ENCODE measurements at regions not wholly inside any gene's neighbourhood (a gene's known extent, or its start where the extent isn't known, plus 50 kb on each side); places are given as distances from the start of the nearest gene placed in this dataset.

DNA sequence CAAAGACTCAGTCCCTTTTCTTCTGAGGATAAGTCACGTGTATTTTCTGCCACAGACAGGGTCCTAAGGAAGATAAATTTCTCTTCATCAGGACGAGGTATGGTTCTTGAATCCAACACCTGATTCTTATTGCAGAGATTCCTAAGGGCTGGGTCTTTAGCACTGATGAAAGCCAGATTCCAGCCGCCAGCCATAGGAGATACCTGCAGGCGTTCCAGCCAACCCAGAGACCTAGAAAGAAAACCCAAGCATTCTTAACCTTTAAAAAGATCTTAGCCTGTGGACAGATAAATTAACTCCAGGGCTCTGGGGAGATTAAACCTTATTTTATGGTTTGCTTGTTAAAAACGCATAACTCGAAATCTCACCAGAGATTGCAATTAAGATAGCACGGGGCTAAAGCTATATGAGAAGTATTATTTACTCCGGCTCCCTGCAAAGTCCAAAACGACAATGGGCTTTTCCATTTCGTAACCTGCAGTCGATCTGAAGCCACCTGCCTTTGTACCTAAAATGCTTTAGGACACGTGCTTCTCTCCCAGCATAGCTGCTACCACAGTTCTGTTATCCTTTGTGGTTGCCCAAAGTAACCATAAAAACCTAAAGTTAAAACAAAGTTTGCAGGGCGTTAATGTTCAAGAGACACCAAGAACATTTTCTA lies 104.5 kb downstream of the NXPE2 start:
- Histone ChIP-seq H3K36me3 (no peaks in the 10 kb centered on the region), H3K4me1 (no peaks in the 10 kb centered on the region), H3K4me3 (no peak overlapping the region), H3K9me3 (no peaks in the 10 kb centered on the region), H3K27me3 (peaks cover 0 to 4% (median 3%) of the 10 kb centered on the region in 3 donors), H3K27ac (no peak overlapping the region)
- no peak for TF ChIP-seq POLR2A (IDR thresholded peaks at IDR 0.05)
- TF ChIP-seq EP300 (IDR thresholded peaks at IDR 0.05) = no peak
- TF ChIP-seq POLR2AphosphoS5 (IDR thresholded peaks at IDR 0.05) = no peak
- TF ChIP-seq, protein P1, sequence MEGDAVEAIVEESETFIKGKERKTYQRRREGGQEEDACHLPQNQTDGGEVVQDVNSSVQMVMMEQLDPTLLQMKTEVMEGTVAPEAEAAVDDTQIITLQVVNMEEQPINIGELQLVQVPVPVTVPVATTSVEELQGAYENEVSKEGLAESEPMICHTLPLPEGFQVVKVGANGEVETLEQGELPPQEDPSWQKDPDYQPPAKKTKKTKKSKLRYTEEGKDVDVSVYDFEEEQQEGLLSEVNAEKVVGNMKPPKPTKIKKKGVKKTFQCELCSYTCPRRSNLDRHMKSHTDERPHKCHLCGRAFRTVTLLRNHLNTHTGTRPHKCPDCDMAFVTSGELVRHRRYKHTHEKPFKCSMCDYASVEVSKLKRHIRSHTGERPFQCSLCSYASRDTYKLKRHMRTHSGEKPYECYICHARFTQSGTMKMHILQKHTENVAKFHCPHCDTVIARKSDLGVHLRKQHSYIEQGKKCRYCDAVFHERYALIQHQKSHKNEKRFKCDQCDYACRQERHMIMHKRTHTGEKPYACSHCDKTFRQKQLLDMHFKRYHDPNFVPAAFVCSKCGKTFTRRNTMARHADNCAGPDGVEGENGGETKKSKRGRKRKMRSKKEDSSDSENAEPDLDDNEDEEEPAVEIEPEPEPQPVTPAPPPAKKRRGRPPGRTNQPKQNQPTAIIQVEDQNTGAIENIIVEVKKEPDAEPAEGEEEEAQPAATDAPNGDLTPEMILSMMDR (IDR thresholded peaks at IDR 0.05) = no peak
- no peak for DNase-seq
- 34 to 65% methylated on average over 13 of the region's 13 CpGs for WGBS, 2 donors
- intact Hi-C loops (cut with DNase I) = no loop called here

- intact Hi-C loops (cut with DNase I) = no loop called here
- Histone ChIP-seq H3K9me3 (no peaks in the 10 kb centered on the region), H3K36me3 (no peaks in the 10 kb centered on the region), H3K4me1 (no peaks in the 10 kb centered on the region), H3K27me3 (peaks cover 0 to 4% (median 3%) of the 10 kb centered on the region in 3 donors), H3K27ac (no peak overlapping the region), H3K4me3 (no peak overlapping the region)
- DNase-seq = no peak
- TF ChIP-seq POLR2AphosphoS5 (IDR thresholded peaks at IDR 0.05) = no peak
- no peak for TF ChIP-seq EP300 (IDR thresholded peaks at IDR 0.05)
- no peak for TF ChIP-seq POLR2A (IDR thresholded peaks at IDR 0.05)
- TF ChIP-seq, protein P1 (IDR thresholded peaks at IDR 0.05) = no peak
These were observed 105.5 kb downstream of the NXPE2 start for GRCh38 chr11:114783805-114784204.

- no peak for DNase-seq
These were observed 105.9 kb downstream of the NXPE2 start for GRCh38 chr11:114784216-114784615.

DNA sequence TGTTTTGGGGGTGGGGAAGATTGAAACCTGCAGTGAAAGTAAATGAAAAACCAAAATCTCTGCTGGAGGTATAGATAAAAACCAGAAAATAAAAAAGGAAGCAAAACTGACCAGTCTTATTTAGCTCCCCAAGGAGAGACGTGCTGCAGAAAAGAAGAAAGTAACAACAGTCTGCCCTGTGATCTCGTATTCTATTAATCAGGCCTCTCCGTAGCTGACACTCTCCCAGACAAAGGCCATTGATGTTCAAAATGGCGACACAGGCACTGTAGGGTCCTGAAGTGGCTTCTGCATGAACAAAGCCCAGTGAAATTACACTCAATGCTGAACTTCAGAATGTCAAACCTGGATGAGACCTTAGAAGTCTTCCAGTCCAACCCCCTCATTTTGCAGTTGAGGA lies 106.6 kb downstream of the NXPE2 start:
- Histone ChIP-seq H3K36me3 (no peaks in the 10 kb centered on the region), H3K4me3 (no peak overlapping the region), H3K27ac (no peak overlapping the region), H3K27me3 (peaks cover 0 to 4% (median 3%) of the 10 kb centered on the region in 3 donors), H3K4me1 (no peaks in the 10 kb centered on the region), H3K9me3 (no peaks in the 10 kb centered on the region)
- whole genome bisulfite sequencing, 2 donors = 84 to 95% methylated on average over 4 of the region's 4 CpGs
- intact Hi-C loops (cut with DNase I) = no loop called here
- no peak for DNase-seq
- no peak for TF ChIP-seq POLR2A (IDR thresholded peaks at IDR 0.05)

More at GRCh38 chr11:114784216-114784615, 105.9 kb downstream of the NXPE2 start:
- no peaks in the 10 kb centered on the region for H3K9me3 ChIP-seq
- no peak overlapping the region for H3K27ac ChIP-seq
- peaks cover 0 to 4% (median 3%) of the 10 kb centered on the region in 3 donors for H3K27me3 ChIP-seq
- WGBS, 2 donors = 25 to 60% methylated on average over 5 of the region's 5 CpGs
- no peak for TF ChIP-seq EP300 (IDR thresholded peaks at IDR 0.05)
- TF ChIP-seq POLR2AphosphoS5 (IDR thresholded peaks at IDR 0.05) = no peak
- TF ChIP-seq, protein P1 (IDR thresholded peaks at IDR 0.05) = no peak
- TF ChIP-seq POLR2A (IDR thresholded peaks at IDR 0.05) = no peak
- H3K4me3 ChIP-seq = no peak overlapping the region
- H3K4me1 ChIP-seq = no peaks in the 10 kb centered on the region
- intact Hi-C loops (cut with DNase I) = no loop called here
- no peaks in the 10 kb centered on the region for H3K36me3 ChIP-seq

- DNase-seq = no peak
- no peak overlapping the region for H3K4me3 ChIP-seq
- H3K27me3 ChIP-seq = peaks cover 0 to 4% (median 3%) of the 10 kb centered on the region in 3 donors
- intact Hi-C loops (cut with DNase I) = no loop called here
- no peak overlapping the region for H3K27ac ChIP-seq
- WGBS, 2 donors = 76 to 84% methylated on average over 4 of the region's 4 CpGs
- TF ChIP-seq POLR2AphosphoS5 (IDR thresholded peaks at IDR 0.05) = no peak
- no peak for TF ChIP-seq POLR2A (IDR thresholded peaks at IDR 0.05)
- TF ChIP-seq, protein P1 (IDR thresholded peaks at IDR 0.05) = no peak
- TF ChIP-seq EP300 (IDR thresholded peaks at IDR 0.05) = no peak
- H3K9me3 ChIP-seq = no peaks in the 10 kb centered on the region
- no peaks in the 10 kb centered on the region for H3K4me1 ChIP-seq
- H3K36me3 ChIP-seq = no peaks in the 10 kb centered on the region
These were observed 107.5 kb downstream of the NXPE2 start for GRCh38 chr11:114785820-114786219.
